ENCODE measurements at regions not wholly inside any gene's neighbourhood (a gene's known extent, or its start where the extent isn't known, plus 50 kb on each side); places are given as distances from the start of the nearest gene placed in this dataset.
A peak's percentile ranks its signal among the peaks of the same experiment; 100 is the strongest.

DNA sequence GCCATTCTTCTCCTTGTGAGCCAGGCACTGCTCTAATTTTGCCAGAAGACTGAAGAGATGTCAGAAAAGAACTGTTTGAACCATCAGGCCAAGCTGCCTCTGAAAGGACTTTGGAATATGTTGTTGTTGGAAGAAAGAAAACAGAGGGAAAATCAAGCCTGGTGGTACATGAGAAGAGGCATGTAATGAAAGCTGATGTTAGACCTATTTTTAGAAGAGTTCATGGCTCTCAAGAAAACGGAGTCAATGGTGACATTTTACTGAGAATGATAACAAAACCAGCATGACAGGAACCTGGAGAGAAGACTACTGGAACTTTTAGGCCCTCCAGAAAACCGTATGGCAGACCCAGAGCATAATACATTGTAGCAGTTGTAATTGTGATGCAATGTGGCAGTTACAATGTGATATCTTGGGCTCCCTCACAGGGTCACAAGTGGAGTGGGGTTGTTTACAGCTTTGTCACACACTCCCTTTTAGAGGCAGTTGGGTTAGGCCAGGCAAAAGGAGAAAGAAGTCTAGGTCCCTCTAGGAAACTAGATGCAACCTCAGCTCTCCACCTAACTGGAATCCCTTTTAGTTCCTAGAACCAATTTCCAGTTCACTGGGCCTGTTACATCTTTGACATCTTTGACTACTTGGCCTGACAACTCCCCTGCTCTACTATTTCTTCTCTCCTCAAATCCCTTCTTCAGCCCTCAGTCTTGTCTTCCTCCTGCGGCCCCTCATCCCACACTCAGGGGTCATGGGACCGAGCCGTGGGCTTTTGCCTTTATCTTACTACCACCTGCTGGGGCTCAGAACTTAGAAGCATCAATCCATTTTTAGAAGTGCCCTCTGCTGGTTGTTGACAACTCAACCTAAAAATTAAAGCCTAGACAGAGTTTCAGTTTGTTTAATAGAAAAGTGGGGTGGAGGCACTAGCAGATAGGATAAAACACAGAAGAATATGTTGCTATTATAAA is 61.2 kb upstream of the JAK2 start (continued):
- TF ChIP-seq, protein P1, sequence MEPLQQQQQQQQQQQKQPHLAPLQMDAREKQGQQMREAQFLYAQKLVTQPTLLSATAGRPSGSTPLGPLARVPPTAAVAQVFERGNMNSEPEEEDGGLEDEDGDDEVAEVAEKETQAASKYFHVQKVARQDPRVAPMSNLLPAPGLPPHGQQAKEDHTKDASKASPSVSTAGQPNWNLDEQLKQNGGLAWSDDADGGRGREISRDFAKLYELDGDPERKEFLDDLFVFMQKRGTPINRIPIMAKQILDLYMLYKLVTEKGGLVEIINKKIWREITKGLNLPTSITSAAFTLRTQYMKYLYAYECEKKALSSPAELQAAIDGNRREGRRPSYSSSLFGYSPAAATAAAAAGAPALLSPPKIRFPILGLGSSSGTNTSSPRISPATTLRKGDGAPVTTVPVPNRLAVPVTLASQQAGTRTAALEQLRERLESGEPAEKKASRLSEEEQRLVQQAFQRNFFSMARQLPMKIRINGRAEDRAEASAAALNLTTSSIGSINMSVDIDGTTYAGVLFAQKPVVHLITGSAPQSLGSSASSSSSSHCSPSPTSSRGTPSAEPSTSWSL (CRISPR knock-in tag; IDR thresholded peaks at IDR 0.05; ENCODE audit: borderline replicate concordance) = no peak
- no peak for TF ChIP-seq KAT8 (IDR thresholded peaks at IDR 0.05; ENCODE audit: low read depth)
- TF ChIP-seq, protein P2, sequence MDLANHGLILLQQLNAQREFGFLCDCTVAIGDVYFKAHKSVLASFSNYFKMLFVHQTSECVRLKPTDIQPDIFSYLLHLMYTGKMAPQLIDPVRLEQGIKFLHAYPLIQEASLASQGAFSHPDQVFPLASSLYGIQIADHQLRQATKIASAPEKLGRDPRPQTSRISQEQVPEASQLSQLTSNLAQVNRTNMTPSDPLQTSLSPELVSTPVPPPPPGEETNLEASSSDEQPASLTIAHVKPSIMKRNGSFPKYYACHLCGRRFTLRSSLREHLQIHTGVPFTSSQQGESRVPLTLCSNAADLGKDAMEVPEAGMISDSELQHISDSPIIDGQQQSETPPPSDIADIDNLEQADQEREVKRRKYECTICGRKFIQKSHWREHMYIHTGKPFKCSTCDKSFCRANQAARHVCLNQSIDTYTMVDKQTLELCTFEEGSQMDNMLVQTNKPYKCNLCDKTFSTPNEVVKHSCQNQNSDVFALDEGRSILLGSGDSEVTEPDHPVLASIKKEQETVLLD (IDR thresholded peaks at IDR 0.05) = no peak
- TF ChIP-seq MCM2 (IDR thresholded peaks at IDR 0.05; ENCODE audit: low read depth) = no peak
- peak; percentile 46; the same call in 1 of the 2 replicates for TF ChIP-seq L3MBTL2 (IDR thresholded peaks at IDR 0.05)
- TF ChIP-seq, protein P3, sequence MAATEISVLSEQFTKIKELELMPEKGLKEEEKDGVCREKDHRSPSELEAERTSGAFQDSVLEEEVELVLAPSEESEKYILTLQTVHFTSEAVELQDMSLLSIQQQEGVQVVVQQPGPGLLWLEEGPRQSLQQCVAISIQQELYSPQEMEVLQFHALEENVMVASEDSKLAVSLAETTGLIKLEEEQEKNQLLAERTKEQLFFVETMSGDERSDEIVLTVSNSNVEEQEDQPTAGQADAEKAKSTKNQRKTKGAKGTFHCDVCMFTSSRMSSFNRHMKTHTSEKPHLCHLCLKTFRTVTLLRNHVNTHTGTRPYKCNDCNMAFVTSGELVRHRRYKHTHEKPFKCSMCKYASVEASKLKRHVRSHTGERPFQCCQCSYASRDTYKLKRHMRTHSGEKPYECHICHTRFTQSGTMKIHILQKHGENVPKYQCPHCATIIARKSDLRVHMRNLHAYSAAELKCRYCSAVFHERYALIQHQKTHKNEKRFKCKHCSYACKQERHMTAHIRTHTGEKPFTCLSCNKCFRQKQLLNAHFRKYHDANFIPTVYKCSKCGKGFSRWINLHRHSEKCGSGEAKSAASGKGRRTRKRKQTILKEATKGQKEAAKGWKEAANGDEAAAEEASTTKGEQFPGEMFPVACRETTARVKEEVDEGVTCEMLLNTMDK (IDR thresholded peaks at IDR 0.05; ENCODE audit: borderline replicate concordance, insufficient read depth, low read depth, low read length, poor library complexity, severe bottlenecking) = no peak
- TF ChIP-seq, protein P4, sequence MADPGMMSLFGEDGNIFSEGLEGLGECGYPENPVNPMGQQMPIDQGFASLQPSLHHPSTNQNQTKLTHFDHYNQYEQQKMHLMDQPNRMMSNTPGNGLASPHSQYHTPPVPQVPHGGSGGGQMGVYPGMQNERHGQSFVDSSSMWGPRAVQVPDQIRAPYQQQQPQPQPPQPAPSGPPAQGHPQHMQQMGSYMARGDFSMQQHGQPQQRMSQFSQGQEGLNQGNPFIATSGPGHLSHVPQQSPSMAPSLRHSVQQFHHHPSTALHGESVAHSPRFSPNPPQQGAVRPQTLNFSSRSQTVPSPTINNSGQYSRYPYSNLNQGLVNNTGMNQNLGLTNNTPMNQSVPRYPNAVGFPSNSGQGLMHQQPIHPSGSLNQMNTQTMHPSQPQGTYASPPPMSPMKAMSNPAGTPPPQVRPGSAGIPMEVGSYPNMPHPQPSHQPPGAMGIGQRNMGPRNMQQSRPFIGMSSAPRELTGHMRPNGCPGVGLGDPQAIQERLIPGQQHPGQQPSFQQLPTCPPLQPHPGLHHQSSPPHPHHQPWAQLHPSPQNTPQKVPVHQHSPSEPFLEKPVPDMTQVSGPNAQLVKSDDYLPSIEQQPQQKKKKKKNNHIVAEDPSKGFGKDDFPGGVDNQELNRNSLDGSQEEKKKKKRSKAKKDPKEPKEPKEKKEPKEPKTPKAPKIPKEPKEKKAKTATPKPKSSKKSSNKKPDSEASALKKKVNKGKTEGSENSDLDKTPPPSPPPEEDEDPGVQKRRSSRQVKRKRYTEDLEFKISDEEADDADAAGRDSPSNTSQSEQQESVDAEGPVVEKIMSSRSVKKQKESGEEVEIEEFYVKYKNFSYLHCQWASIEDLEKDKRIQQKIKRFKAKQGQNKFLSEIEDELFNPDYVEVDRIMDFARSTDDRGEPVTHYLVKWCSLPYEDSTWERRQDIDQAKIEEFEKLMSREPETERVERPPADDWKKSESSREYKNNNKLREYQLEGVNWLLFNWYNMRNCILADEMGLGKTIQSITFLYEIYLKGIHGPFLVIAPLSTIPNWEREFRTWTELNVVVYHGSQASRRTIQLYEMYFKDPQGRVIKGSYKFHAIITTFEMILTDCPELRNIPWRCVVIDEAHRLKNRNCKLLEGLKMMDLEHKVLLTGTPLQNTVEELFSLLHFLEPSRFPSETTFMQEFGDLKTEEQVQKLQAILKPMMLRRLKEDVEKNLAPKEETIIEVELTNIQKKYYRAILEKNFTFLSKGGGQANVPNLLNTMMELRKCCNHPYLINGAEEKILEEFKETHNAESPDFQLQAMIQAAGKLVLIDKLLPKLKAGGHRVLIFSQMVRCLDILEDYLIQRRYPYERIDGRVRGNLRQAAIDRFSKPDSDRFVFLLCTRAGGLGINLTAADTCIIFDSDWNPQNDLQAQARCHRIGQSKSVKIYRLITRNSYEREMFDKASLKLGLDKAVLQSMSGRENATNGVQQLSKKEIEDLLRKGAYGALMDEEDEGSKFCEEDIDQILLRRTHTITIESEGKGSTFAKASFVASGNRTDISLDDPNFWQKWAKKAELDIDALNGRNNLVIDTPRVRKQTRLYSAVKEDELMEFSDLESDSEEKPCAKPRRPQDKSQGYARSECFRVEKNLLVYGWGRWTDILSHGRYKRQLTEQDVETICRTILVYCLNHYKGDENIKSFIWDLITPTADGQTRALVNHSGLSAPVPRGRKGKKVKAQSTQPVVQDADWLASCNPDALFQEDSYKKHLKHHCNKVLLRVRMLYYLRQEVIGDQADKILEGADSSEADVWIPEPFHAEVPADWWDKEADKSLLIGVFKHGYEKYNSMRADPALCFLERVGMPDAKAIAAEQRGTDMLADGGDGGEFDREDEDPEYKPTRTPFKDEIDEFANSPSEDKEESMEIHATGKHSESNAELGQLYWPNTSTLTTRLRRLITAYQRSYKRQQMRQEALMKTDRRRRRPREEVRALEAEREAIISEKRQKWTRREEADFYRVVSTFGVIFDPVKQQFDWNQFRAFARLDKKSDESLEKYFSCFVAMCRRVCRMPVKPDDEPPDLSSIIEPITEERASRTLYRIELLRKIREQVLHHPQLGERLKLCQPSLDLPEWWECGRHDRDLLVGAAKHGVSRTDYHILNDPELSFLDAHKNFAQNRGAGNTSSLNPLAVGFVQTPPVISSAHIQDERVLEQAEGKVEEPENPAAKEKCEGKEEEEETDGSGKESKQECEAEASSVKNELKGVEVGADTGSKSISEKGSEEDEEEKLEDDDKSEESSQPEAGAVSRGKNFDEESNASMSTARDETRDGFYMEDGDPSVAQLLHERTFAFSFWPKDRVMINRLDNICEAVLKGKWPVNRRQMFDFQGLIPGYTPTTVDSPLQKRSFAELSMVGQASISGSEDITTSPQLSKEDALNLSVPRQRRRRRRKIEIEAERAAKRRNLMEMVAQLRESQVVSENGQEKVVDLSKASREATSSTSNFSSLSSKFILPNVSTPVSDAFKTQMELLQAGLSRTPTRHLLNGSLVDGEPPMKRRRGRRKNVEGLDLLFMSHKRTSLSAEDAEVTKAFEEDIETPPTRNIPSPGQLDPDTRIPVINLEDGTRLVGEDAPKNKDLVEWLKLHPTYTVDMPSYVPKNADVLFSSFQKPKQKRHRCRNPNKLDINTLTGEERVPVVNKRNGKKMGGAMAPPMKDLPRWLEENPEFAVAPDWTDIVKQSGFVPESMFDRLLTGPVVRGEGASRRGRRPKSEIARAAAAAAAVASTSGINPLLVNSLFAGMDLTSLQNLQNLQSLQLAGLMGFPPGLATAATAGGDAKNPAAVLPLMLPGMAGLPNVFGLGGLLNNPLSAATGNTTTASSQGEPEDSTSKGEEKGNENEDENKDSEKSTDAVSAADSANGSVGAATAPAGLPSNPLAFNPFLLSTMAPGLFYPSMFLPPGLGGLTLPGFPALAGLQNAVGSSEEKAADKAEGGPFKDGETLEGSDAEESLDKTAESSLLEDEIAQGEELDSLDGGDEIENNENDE (IDR thresholded peaks at IDR 0.05; ENCODE audit: low read depth, low read length) = no peak
- no peak for TF ChIP-seq BACH1 (tag; IDR thresholded peaks at IDR 0.05)
- peak; percentile 46; the same call in 1 of the 2 replicates for TF ChIP-seq CC2D1A (IDR thresholded peaks at IDR 0.05)
- TF ChIP-seq POLR2AphosphoS2 (IDR thresholded peaks at IDR 0.05; ENCODE audit: low read length) = no peak
